KMS-11 (cell line): ENCODE measurements at regions not wholly inside any gene's neighbourhood (a gene's known extent, or its start where the extent isn't known, plus 50 kb on each side); places are given as distances from the start of the nearest gene placed in this dataset.

Source experiments
- H2AFZ ChIP-seq: fragments of 200-600 bp; sonication (generic); 2 replicates; pipeline ENCODE4 v1.6.1; 2016; ENCODE audit warnings: antibody characterized with exemption, mixed run types, low read depth
- H3K27ac ChIP-seq: fragments of 200-600 bp; sonication (generic); 2 replicates; pipeline ENCODE4 v1.6.1; 2016; ENCODE audit warnings: mild to moderate bottlenecking, mixed run types
- H3K27me3 ChIP-seq: fragments of 200-600 bp; sonication (generic); 2 replicates; pipeline ENCODE4 v1.6.1; 2017; ENCODE audit warnings: mild to moderate bottlenecking, low read depth, mixed run types, moderate library complexity; ENCODE audit not compliant: insufficient read depth
- H3K36me3 ChIP-seq: fragments of 200-600 bp; sonication (generic); 2 replicates; pipeline ENCODE4 v1.6.1; 2017; ENCODE audit warnings: mild to moderate bottlenecking, mixed run types; ENCODE audit not compliant: insufficient read depth
- H3K4me1 ChIP-seq: fragments of 200-600 bp; sonication (generic); 2 replicates; pipeline ENCODE4 v1.6.1; 2016; ENCODE audit warnings: mild to moderate bottlenecking, low read depth, mixed run types; ENCODE audit not compliant: poor library complexity, severe bottlenecking
- H3K4me2 ChIP-seq: fragments of 200-600 bp; sonication (generic); 2 replicates; pipeline ENCODE4 v1.7.0; 2016; ENCODE audit warnings: mild to moderate bottlenecking, mixed run types
- H3K4me3 ChIP-seq: fragments of 200-600 bp; sonication (generic); IDR thresholded peaks from 2 replicates; pipeline ENCODE4 v1.6.1; 2017; ENCODE audit warnings: low read depth, low read length, mixed read lengths; ENCODE audit not compliant: insufficient read depth
- H3K79me2 ChIP-seq: fragments of 200-600 bp; sonication (generic); 2 replicates; pipeline ENCODE4 v1.6.1; 2016; ENCODE audit warnings: low read depth, mixed run types; ENCODE audit not compliant: insufficient read depth
- H3K9ac ChIP-seq: fragments of 200-600 bp; sonication (generic); 2 replicates; pipeline ENCODE4 v1.6.1; 2016; ENCODE audit warnings: mild to moderate bottlenecking, mixed run types
- H4K20me1 ChIP-seq: fragments of 200-600 bp; sonication (generic); 2 replicates; pipeline ENCODE4 v1.6.1; 2016; ENCODE audit warnings: mild to moderate bottlenecking, mixed run types; ENCODE audit not compliant: insufficient read depth
- CTCF ChIP-seq: fragments of 200-600 bp; sonication (generic); conservative IDR thresholded peaks from 2 replicates; pipeline ENCODE4 v1.6.1; 2017; ENCODE audit warnings: low read depth, mild to moderate bottlenecking, antibody characterized with exemption, low read length, moderate library complexity, mixed read lengths

- Histone ChIP-seq H3K79me2 (no peaks in the 10 kb centered on the region), H3K4me1 (no peaks in the 10 kb centered on the region), H3K4me3 (no peak overlapping the region), H4K20me1 (no peaks in the 10 kb centered on the region), H2AFZ (no peak overlapping the region), H3K27ac (no peak overlapping the region), H3K27me3 (no peaks in the 10 kb centered on the region), H3K9ac (no peak overlapping the region), H3K36me3 (no peaks in the 10 kb centered on the region), H3K4me2 (no peak overlapping the region)
- TF ChIP-seq CTCF: no peak
Measured at GRCh38 chr13:55090612-55091011, 2050.1 kb upstream of the PRR20A start.

- Histone ChIP-seq H4K20me1 (no peaks in the 10 kb centered on the region), H3K79me2 (no peaks in the 10 kb centered on the region), H3K27ac (no peak overlapping the region), H2AFZ (no peak overlapping the region), H3K4me2 (no peak overlapping the region), H3K36me3 (no peaks in the 10 kb centered on the region), H3K4me1 (no peaks in the 10 kb centered on the region), H3K27me3 (no peaks in the 10 kb centered on the region), H3K9ac (no peak overlapping the region), H3K4me3 (no peak overlapping the region)
- no peak for TF ChIP-seq CTCF
Measured at GRCh38 chr13:55091172-55091571, 2049.5 kb upstream of the PRR20A start.

GRCh38 chr13:55106509-55106908 lies 2034.2 kb upstream of the PRR20A start:
- no peak overlapping the region for H3K9ac ChIP-seq
- H3K79me2 ChIP-seq: no peaks in the 10 kb centered on the region
- no peak overlapping the region for H3K4me3 ChIP-seq
- no peaks in the 10 kb centered on the region for H4K20me1 ChIP-seq
- no peak for TF ChIP-seq CTCF
- no peaks in the 10 kb centered on the region for H3K4me1 ChIP-seq
- H3K36me3 ChIP-seq: no peaks in the 10 kb centered on the region
- H2AFZ ChIP-seq: no peak overlapping the region
- H3K27me3 ChIP-seq: no peaks in the 10 kb centered on the region
- no peak overlapping the region for H3K4me2 ChIP-seq
- no peak overlapping the region for H3K27ac ChIP-seq

GRCh38 chr13:55120631-55121030 lies 2020.1 kb upstream of the PRR20A start:
- no peak for TF ChIP-seq CTCF
- Histone ChIP-seq H4K20me1 (no peaks in the 10 kb centered on the region), H3K4me2 (no peak overlapping the region), H3K27me3 (no peaks in the 10 kb centered on the region), H3K27ac (no peak overlapping the region), H2AFZ (no peak overlapping the region), H3K9ac (no peak overlapping the region), H3K36me3 (no peaks in the 10 kb centered on the region), H3K4me3 (no peak overlapping the region), H3K4me1 (no peaks in the 10 kb centered on the region), H3K79me2 (no peaks in the 10 kb centered on the region)

GRCh38 chr13:55155046-55155445 lies 1985.7 kb upstream of the PRR20A start:
- Histone ChIP-seq H3K4me3 (no peak overlapping the region), H3K9ac (no peak overlapping the region), H3K4me1 (no peaks in the 10 kb centered on the region), H3K4me2 (no peak overlapping the region), H2AFZ (no peak overlapping the region), H3K27me3 (no peaks in the 10 kb centered on the region), H4K20me1 (no peaks in the 10 kb centered on the region), H3K79me2 (no peaks in the 10 kb centered on the region), H3K36me3 (no peaks in the 10 kb centered on the region), H3K27ac (no peak overlapping the region)
- TF ChIP-seq CTCF: no peak
